GM23338 (cell line): ENCODE measurements at regions not wholly inside any gene's neighbourhood (a gene's known extent, or its start where the extent isn't known, plus 50 kb on each side); places are given as distances from the start of the nearest gene placed in this dataset.

ENCODE experiments used
- ATAC-seq: fragments of 200-7000 bp; cut with Tn5 transposase; 3 replicates; pipeline ENCODE4 v1.9.1; 2020
- DNase-seq: peaks from one replicate; pipeline ENCODE4 v3.0.0-alpha.2; 2015; ENCODE audit warnings: low spot score
- H2AFZ ChIP-seq: fragments of 200-600 bp; sonication (generic); 2 replicates; pipeline ENCODE4 v1.8.0; 2016; ENCODE audit warnings: antibody characterized with exemption, mild to moderate bottlenecking, moderate library complexity
- H3F3A ChIP-seq: fragments of 200-600 bp; sonication (generic); replicated peaks from 2 replicates; pipeline ENCODE4 v1.8.0; 2017; ENCODE audit warnings: antibody characterized with exemption, mixed run types, low read depth
- H3K27ac ChIP-seq: fragments of 200-600 bp; sonication (generic); 2 replicates; pipeline ENCODE4 v1.6.1; 2016; ENCODE audit warnings: low read depth
- H3K27me3 ChIP-seq: fragments of 200-600 bp; sonication (generic); 2 replicates; pipeline ENCODE4 v1.8.0; 2016; ENCODE audit warnings: mild to moderate bottlenecking, mixed run types, moderate library complexity; ENCODE audit not compliant: insufficient read depth
- H3K36me3 ChIP-seq: fragments of 200-600 bp; sonication (generic); 2 replicates; pipeline ENCODE4 v1.8.0; 2016; ENCODE audit warnings: mild to moderate bottlenecking; ENCODE audit not compliant: insufficient read depth
- H3K4me1 ChIP-seq: fragments of 200-600 bp; sonication (generic); 2 replicates; pipeline ENCODE4 v1.8.0; 2016; ENCODE audit warnings: mild to moderate bottlenecking, moderate library complexity; ENCODE audit not compliant: insufficient read depth
- H3K4me2 ChIP-seq: fragments of 200-600 bp; sonication (generic); 2 replicates; pipeline ENCODE4 v1.7.1; 2017; ENCODE audit warnings: mixed run types
- H3K4me3 ChIP-seq: fragments of 200-600 bp; sonication (generic); 2 replicates; pipeline ENCODE4 v1.6.1; 2016; ENCODE audit warnings: mixed run types
- H3K79me2 ChIP-seq: fragments of 200-600 bp; sonication (generic); replicated peaks from 2 replicates; pipeline ENCODE4 v1.8.0; 2017; ENCODE audit warnings: mild to moderate bottlenecking; ENCODE audit not compliant: insufficient read depth
- H3K9me2 ChIP-seq: fragments of 200-600 bp; sonication (generic); 2 replicates; pipeline ENCODE4 v1.8.0; 2017; ENCODE audit not compliant: insufficient read depth
- H4K20me1 ChIP-seq: fragments of 200-600 bp; sonication (generic); replicated peaks from 2 replicates; pipeline ENCODE4 v1.8.0; 2017; ENCODE audit warnings: mild to moderate bottlenecking; ENCODE audit not compliant: insufficient read depth
- H3K27ac Mint-ChIP-seq: 2 replicates; pipeline ENCODE4 v1.8.0; 2020; ENCODE audit warnings: inconsistent platforms, mild to moderate bottlenecking, moderate library complexity, mixed read lengths
- H3K27me3 Mint-ChIP-seq: 3 replicates; pipeline ENCODE4 v1.8.0; 2022; ENCODE audit warnings: low read depth, mild to moderate bottlenecking, moderate library complexity, mixed read lengths, inconsistent platforms; ENCODE audit not compliant: insufficient read depth, poor library complexity
- H3K36me3 Mint-ChIP-seq: 3 replicates; pipeline ENCODE4 v1.8.0; 2021; ENCODE audit warnings: low read depth, mild to moderate bottlenecking, inconsistent platforms, moderate library complexity, mixed read lengths
- H3K4me1 Mint-ChIP-seq: 3 replicates; pipeline ENCODE4 v1.8.0; 2020; ENCODE audit warnings: mild to moderate bottlenecking, inconsistent platforms, mixed read lengths
- H3K4me3 Mint-ChIP-seq: 3 replicates; pipeline ENCODE4 v1.8.0; 2021; ENCODE audit warnings: moderate library complexity, mild to moderate bottlenecking, inconsistent platforms, mixed read lengths
- H3K9me3 Mint-ChIP-seq: 3 replicates; pipeline ENCODE4 v1.8.0; 2020; ENCODE audit warnings: moderate library complexity, mild to moderate bottlenecking, inconsistent platforms, mixed read lengths
- CREB1 ChIP-seq: fragments of 250-450 bp; sonication (Bioruptor Pico); IDR thresholded peaks from 2 replicates; pipeline ENCODE4 v1.5.0; 2020; ENCODE audit warnings: low read depth, mild to moderate bottlenecking, moderate library complexity
- EZH2 ChIP-seq: fragments of 200-600 bp; sonication (generic); IDR thresholded peaks from one replicate; pipeline ENCODE4 v1.8.0; 2017; ENCODE audit warnings: antibody characterized with exemption, mild to moderate bottlenecking, low read depth; ENCODE audit not compliant: unreplicated experiment
- JUNB ChIP-seq: IDR thresholded peaks from one replicate; pipeline ENCODE4 v1.6.1; 2016; ENCODE audit warnings: antibody characterized with exemption; ENCODE audit not compliant: unreplicated experiment
- POLR2AphosphoS5 ChIP-seq: IDR thresholded peaks from 2 replicates; pipeline ENCODE4 v1.6.1; 2016; ENCODE audit warnings: antibody characterized with exemption, low read depth
- REST ChIP-seq: IDR thresholded peaks from one replicate; pipeline ENCODE4 v1.6.1; 2018; ENCODE audit warnings: antibody characterized with exemption; ENCODE audit not compliant: unreplicated experiment
- STAT1 ChIP-seq: IDR thresholded peaks from one replicate; pipeline ENCODE4 v1.6.1; 2016; ENCODE audit warnings: antibody characterized with exemption; ENCODE audit not compliant: unreplicated experiment
- ZNF114 ChIP-seq: fragments of 250-450 bp; sonication (Bioruptor Pico); IDR thresholded peaks from 2 replicates; pipeline ENCODE4 v1.5.0; 2020; ENCODE audit warnings: mild to moderate bottlenecking, moderate library complexity
- ZNF331 ChIP-seq: fragments of 250-450 bp; sonication (Bioruptor Pico); IDR thresholded peaks from 2 replicates; pipeline ENCODE4 v1.5.0; 2020; ENCODE audit warnings: low read depth, mild to moderate bottlenecking, moderate library complexity
- TF ChIP-seq, protein P1 (sequence below), 2 experiments: fragments of 200-600 bp in 1 of 2; sonication (generic) in 1 of 2; conservative IDR thresholded peaks; 2 replicates each; pipeline versions ENCODE4 v1.5.1 to v1.6.1; 2016 to 2017; ENCODE audit warnings: antibody characterized with exemption in 2 of 2, low read depth in 2 of 2, mild to moderate bottlenecking in 2 of 2, moderate library complexity in 1 of 2
- TF ChIP-seq, protein P2 (sequence below): IDR thresholded peaks from 2 replicates; pipeline ENCODE4 v1.6.1; 2016; ENCODE audit warnings: antibody characterized with exemption

DNA sequence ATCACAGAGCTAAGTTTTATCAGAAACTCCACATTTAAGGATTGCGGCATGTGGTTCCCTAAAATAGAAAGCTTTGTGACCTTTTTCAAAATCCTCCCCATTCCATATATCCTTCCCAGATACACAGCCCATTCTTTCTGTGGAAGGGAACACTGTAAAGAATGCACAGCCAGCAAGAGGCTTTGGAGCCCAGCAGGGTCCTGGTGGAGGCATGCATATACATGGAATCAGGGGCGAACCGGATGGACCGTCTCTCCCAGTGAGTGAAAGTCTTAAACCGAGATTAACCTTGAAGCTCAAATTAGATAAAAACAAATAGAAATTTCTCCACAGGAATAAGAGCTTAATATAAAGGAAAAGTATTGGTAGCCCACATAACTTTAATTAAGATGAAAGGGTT, 436.2 kb upstream of the MDFIC2 start:
- peaks cover 9% of the 10 kb centered on the region; the same call in 1 of the 2 replicates for H3K9me2 ChIP-seq
- no peaks in the 10 kb centered on the region for H3K36me3 ChIP-seq
- DNase-seq (peak; percentile 30), ATAC-seq (peak; percentile 73)
- no peaks in the 10 kb centered on the region for H4K20me1 ChIP-seq
- Mint-ChIP-seq H3K9me3 (no peaks in the 10 kb centered on the region), H3K36me3 (no peaks in the 10 kb centered on the region), H3K27me3 (peaks cover 5% of the 10 kb centered on the region), H3K4me3 (no peak overlapping the region), H3K27ac (peak overlapping the region; percentile 5; the same call in 1 of the 2 replicates), H3K4me1 (peaks cover 20% of the 10 kb centered on the region)
- H3K4me2 ChIP-seq = no peak overlapping the region
- H3K79me2 ChIP-seq = no peaks in the 10 kb centered on the region
- H3K4me1 ChIP-seq = peaks cover 8% of the 10 kb centered on the region; the same call in 1 of the 2 replicates
- no peaks in the 10 kb centered on the region for H3F3A ChIP-seq
- peak overlapping the region; percentile 72; the same call in 1 of the 2 replicates for H2AFZ ChIP-seq
- H3K27ac ChIP-seq = no peak overlapping the region
- no peaks in the 10 kb centered on the region for H3K27me3 ChIP-seq
- TF ChIP-seq JUNB = no peak
- no peak for TF ChIP-seq REST
- no peak for TF ChIP-seq STAT1
- TF ChIP-seq, protein P1, sequence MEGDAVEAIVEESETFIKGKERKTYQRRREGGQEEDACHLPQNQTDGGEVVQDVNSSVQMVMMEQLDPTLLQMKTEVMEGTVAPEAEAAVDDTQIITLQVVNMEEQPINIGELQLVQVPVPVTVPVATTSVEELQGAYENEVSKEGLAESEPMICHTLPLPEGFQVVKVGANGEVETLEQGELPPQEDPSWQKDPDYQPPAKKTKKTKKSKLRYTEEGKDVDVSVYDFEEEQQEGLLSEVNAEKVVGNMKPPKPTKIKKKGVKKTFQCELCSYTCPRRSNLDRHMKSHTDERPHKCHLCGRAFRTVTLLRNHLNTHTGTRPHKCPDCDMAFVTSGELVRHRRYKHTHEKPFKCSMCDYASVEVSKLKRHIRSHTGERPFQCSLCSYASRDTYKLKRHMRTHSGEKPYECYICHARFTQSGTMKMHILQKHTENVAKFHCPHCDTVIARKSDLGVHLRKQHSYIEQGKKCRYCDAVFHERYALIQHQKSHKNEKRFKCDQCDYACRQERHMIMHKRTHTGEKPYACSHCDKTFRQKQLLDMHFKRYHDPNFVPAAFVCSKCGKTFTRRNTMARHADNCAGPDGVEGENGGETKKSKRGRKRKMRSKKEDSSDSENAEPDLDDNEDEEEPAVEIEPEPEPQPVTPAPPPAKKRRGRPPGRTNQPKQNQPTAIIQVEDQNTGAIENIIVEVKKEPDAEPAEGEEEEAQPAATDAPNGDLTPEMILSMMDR (conservative IDR thresholded peaks at IDR 0.05; ENCODE audit: low read depth in 2 of 2) = no peak
- TF ChIP-seq EZH2 = no peak
- TF ChIP-seq, protein P2, sequence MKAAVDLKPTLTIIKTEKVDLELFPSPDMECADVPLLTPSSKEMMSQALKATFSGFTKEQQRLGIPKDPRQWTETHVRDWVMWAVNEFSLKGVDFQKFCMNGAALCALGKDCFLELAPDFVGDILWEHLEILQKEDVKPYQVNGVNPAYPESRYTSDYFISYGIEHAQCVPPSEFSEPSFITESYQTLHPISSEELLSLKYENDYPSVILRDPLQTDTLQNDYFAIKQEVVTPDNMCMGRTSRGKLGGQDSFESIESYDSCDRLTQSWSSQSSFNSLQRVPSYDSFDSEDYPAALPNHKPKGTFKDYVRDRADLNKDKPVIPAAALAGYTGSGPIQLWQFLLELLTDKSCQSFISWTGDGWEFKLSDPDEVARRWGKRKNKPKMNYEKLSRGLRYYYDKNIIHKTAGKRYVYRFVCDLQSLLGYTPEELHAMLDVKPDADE = no peak
- H3K4me3 ChIP-seq = no peak overlapping the region

GRCh38 chr3:70747847-70748246, 435.4 kb upstream of the MDFIC2 start:
- Histone ChIP-seq H3K27ac (no peak overlapping the region), H3K9me2 (peaks cover 9% of the 10 kb centered on the region; the same call in 1 of the 2 replicates), H3K4me1 (peaks cover 8% of the 10 kb centered on the region; the same call in 1 of the 2 replicates), H3K36me3 (no peaks in the 10 kb centered on the region), H3K4me3 (no peak overlapping the region), H3K79me2 (no peaks in the 10 kb centered on the region), H2AFZ (no peak overlapping the region), H4K20me1 (no peaks in the 10 kb centered on the region), H3K4me2 (no peak overlapping the region), H3F3A (no peaks in the 10 kb centered on the region), H3K27me3 (no peaks in the 10 kb centered on the region)
- H3K27ac Mint-ChIP-seq = no peak overlapping the region
- ATAC-seq = no peak
- H3K27me3 Mint-ChIP-seq = peaks cover 4% of the 10 kb centered on the region
- no peak for DNase-seq
- no peak overlapping the region for H3K4me3 Mint-ChIP-seq
- H3K4me1 Mint-ChIP-seq = peaks cover 20% of the 10 kb centered on the region
- no peaks in the 10 kb centered on the region for H3K9me3 Mint-ChIP-seq
- no peaks in the 10 kb centered on the region for H3K36me3 Mint-ChIP-seq
- TF ChIP-seq, protein P1 (conservative IDR thresholded peaks at IDR 0.05; ENCODE audit: low read depth in 2 of 2) = no peak
- TF ChIP-seq CREB1 (CRISPR knock-in tag) = no peak
- TF ChIP-seq, protein P2 = no peak
- no peak for TF ChIP-seq REST
- no peak for TF ChIP-seq ZNF331 (CRISPR knock-in tag)
- no peak for TF ChIP-seq POLR2AphosphoS5
- TF ChIP-seq STAT1 = no peak
- no peak for TF ChIP-seq ZNF114 (CRISPR knock-in tag)
